ENCODE measurements at regions not wholly inside any gene's neighbourhood (a gene's known extent, or its start where the extent isn't known, plus 50 kb on each side); places are given as distances from the start of the nearest gene placed in this dataset.

DNA sequence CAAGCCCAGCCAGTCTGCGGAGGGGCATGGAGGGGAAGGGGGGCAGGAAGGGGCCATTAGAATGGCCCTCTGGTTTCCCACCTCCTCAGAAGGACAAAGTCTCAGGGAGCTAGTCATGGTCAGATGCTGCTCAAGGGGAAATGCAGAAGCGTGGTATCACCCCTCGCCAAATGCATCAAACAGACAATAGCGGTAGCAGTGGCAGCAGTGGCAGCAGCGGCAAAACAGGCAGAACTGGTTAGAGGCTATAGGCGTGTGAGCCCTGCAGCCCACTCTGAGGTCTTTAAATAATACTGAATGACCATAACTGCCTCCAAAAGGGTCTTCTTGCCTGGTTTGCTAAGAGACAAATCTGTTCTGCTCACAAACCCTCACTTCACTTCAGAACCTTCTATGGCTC lies 186.7 kb downstream of the TFAP2C start:
- in situ Hi-C loops (cut with HindIII; ENCODE audit: low pct_ligation_motif_present, low pct_unique_long_range_greater_than_20kb, low sequenced_read_pairs) = no loop called here
- no peak for DNase-seq

DNA sequence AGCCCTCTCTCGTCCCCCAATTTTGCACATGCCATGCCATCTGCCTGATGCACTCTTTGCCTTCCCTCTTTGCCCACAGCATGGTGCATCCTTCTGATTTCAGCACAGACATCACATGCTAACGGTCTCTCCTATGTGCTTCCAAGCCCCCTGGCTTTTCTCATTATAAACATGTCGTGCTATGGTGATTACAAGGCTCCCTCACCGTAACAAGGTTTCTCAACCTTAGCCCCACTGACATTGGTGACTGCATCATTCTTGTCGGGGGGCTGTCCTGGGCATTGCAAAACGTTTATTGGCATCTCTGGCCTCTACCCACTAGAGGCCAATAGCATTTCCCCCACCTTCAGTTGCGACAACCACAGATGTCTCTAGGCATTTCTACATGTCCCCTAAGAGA lies 187.2 kb downstream of the TFAP2C start:
- DNase-seq = no peak
- in situ Hi-C loops (cut with HindIII; ENCODE audit: low pct_ligation_motif_present, low pct_unique_long_range_greater_than_20kb, low sequenced_read_pairs) = no loop called here

DNA sequence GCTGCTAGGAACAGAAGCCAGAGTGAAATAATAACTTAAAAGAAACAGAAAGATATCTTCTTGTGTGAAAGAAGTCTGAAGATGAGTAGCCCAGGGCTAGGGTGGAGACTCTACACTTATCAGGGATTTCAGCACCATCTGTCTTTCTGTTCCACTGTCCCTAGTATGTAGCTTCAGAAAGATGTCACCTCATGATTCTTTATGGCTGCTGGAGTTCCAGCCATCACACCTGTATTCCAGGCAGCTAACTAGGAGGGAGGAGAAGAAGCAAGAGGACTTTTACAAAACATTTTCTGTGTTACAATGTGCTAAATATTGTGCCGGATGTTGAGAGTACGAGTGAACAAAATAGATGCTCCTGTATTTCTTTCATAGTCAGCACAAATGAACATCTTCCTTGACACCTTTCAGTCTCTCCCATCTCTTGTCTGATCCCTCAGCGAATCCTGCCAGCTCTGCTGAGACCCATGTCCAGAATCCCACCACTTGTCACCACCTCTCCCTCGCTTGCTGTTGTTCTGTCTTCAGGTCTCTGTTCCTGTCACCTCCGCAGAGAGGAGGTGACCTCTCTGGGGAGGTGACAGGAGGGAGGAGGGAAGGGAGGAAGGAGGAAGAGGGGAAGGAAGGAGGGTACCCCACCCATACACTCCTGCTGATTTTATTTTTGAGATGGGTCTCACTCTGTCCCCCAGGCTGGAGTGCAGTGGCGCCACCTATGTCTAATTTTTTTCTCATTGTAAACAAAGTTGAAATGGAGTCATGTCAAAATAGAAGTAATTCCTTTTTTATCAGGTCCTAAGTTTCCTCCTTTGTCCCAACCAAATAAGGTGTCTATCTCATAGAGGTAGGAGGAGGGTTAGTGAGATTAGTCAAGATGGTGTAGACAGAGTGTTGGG lies 188.9 kb downstream of the TFAP2C start:
- in situ Hi-C loops (cut with HindIII; ENCODE audit: low pct_ligation_motif_present, low pct_unique_long_range_greater_than_20kb, low sequenced_read_pairs) = no loop called here
- no peak for DNase-seq

DNA sequence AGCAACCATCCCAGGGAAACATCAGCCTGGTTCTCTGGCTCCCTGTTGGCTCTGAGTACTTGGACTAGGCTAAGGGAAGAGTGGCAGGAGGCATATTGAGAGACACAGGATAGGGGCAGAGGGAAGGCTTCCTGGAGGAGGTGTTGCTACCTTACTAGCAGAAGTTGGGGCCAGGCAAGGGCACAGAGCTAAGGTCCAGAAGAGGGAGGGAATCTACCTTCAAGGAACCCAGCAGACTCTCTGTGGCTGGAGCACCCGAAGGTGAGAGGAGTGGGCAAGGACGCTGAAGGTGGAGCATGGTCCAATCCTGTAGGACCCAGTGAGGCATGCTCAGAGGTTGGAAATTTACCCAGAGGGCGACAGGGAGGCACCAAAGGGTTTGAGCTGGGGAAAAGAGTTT lies 191.9 kb downstream of the TFAP2C start:
- DNase-seq = no peak
- in situ Hi-C loops (cut with HindIII; ENCODE audit: low pct_ligation_motif_present, low pct_unique_long_range_greater_than_20kb, low sequenced_read_pairs) = no loop called here

GRCh38 chr20:56826306-56826704 lies 197.2 kb downstream of the TFAP2C start:
- no peak for DNase-seq
- in situ Hi-C loops (cut with HindIII; ENCODE audit: low pct_ligation_motif_present, low pct_unique_long_range_greater_than_20kb, low sequenced_read_pairs) = no loop called here

DNA sequence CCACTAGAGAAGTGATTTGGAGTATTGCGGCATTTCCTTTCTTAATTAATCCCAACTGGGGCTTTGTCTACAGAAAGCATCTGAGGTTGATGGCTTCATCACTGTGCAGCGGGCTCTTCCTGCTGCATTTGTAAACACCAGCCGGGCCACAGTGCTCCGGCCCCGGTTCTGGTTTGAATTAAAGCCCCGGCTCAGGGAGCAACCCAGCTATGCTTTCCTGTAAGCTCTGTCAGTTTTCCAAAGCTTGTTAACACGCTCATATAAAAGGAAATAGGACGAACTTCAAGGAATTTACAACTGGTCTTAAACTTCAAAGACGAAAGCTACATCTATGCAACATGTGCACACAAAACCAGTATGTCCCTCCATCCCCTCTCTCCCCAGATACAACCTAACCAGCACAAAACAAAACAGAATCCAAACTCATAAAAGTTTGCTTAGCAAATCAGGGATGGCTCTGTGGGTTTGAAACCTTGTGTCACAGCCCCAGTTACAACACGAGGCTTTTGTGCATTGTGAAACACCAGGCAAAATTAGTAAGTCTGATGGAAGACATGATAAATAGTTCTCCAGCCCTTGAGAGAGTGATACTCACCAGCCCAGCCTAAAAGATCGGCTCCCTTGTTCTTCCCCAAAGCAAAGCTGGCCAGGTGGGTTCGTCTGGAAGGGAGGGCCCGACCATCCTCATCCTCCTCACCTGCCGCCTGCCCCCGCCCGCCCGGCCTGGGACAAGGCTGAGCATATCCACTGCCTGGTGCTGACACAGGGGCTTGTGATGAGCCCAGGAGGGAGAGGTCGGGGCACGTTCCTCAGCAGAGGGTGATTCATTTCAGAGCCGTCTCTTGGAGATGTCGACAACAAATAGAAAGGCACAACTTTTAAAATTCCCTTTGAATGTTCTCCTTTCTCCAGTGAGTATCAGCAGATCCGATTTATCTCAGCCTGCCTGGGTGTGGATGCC lies 197.9 kb downstream of the TFAP2C start:
- DNase-seq = no peak

DNA sequence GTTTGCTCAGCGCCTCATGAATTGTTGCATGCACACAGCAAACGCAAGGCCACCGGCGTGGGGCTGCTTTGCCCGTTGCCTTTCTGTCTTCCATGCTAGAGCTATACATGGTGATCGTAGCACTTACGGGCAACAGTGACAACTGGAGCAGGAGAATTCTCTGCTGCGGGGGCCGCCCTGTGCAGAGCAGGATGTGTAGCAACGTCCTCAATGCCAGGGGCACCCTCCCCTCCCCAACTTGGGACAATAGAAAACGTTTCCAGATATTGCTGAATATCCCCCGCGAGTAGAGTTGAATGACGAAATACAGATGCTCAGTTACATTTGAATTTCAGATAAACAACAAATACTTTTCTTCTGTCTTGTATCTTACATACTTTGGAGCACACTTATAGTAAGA lies 198.7 kb downstream of the TFAP2C start:
- no peak for DNase-seq

More for the DNA sequence above, 197.9 kb downstream of the TFAP2C start:
- in situ Hi-C loops (cut with HindIII; ENCODE audit: low pct_ligation_motif_present, low pct_unique_long_range_greater_than_20kb, low sequenced_read_pairs) = no loop called here

DNA sequence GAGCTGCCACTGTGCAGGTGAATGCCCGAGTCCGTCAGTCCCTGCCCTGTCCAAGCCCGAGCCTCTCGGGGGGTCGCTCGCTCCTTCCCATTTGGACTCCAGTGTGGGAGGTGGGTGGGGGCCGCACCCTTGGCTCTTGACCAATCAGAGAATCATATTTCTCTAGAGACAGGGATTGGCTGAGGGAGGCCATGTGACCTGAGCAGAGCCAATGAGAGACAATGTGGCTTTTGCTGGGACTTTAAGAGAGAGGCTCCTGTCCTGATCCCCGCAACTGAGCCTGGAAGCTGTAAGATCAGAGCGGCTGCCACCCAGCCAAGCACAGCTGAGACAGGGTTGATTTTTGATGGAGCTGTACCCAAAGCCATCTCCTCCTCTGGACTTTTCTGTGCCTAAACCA lies 199.3 kb downstream of the TFAP2C start:
- in situ Hi-C loops (cut with HindIII; ENCODE audit: low pct_ligation_motif_present, low pct_unique_long_range_greater_than_20kb, low sequenced_read_pairs) = no loop called here
- no peak for DNase-seq

More for the DNA sequence above, 198.7 kb downstream of the TFAP2C start:
- in situ Hi-C loops (cut with HindIII; ENCODE audit: low pct_ligation_motif_present, low pct_unique_long_range_greater_than_20kb, low sequenced_read_pairs) = no loop called here

DNA sequence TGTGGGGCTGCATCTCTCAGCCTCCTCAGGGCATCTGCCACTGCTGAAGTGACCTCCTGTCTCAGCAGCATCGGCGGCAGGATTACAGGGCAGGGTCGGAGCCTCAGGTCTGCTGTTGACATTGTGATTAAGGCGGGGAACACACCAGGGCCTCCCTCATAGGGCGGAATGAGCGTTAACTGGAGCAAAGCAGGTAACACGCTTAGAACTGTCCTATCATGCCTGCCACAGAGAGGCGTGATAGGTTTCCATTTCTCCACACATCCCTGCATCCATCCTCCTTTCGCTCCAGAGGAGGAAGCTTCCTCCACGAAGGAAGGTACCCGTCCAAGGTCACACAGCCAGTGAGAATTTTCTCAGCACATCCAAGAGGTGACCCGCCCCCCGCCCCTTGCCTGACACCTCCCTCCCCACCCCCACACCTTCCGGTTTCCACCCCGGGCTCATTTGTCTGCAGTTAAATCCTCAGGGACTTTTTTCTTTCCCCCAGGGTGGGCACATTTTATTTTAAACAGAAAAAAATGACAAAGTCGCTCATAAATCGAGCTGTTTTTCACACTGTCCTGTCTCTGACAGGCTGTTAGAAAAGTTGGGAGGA lies 200.8 kb downstream of the TFAP2C start:
- in situ Hi-C loops (cut with HindIII; ENCODE audit: low pct_ligation_motif_present, low pct_unique_long_range_greater_than_20kb, low sequenced_read_pairs) = no loop called here
- DNase-seq = no peak

DNA sequence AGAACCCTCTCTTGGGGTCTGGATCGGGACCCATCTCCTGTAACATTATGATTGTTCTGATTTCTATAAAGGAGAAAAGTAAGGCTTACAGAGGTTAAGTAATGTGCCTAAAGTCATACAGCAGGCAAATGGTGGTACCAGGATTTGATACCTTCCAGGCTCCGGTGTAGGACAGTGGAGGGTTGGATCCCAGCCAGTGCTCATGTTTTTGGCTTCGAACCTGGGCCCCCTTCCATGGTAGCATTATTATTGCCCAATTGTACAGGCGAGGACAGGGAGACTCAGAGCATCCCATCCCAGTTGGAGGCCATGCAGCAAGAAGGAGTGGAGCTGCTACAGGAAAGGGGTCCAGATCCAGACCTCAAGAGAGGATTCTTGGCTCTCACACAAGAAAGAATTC lies 202.7 kb downstream of the TFAP2C start:
- no peak for DNase-seq

DNA sequence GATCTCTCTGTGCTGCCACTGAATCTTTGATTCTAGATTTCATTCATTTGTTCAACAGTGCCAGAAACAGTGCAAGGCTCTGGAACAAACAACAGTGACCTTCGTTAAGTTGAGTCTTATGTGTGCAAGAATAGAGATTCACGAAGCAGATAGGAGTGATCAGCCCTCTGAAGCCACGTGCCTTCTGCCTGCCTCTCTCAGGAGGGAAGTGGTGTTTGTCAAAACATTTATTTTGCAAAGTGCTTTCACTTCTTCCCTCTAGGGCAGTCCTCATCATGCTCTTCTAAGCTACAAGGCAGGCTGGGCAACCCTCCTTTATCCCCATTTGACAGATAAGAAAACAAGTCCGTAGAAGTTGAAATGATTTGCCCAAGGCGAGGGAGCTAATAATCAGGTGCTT lies 204.3 kb downstream of the TFAP2C start:
- no peak for DNase-seq
- in situ Hi-C loops (cut with HindIII; ENCODE audit: low pct_ligation_motif_present, low pct_unique_long_range_greater_than_20kb, low sequenced_read_pairs) = no loop called here

More for the DNA sequence above, 202.7 kb downstream of the TFAP2C start:
- in situ Hi-C loops (cut with HindIII; ENCODE audit: low pct_ligation_motif_present, low pct_unique_long_range_greater_than_20kb, low sequenced_read_pairs) = no loop called here

- no peak for DNase-seq
- in situ Hi-C loops (cut with HindIII; ENCODE audit: low pct_ligation_motif_present, low pct_unique_long_range_greater_than_20kb, low sequenced_read_pairs) = no loop called here
Observed at GRCh38 chr20:56835829-56836550, 206.9 kb downstream of the TFAP2C start.

- in situ Hi-C loops (cut with HindIII; ENCODE audit: low pct_ligation_motif_present, low pct_unique_long_range_greater_than_20kb, low sequenced_read_pairs) = no loop called here
Observed at GRCh38 chr20:56839222-56839621, 210.1 kb downstream of the TFAP2C start.

GRCh38 chr20:56839786-56840185 lies 210.7 kb downstream of the TFAP2C start:
- DNase-seq = no peak
- in situ Hi-C loops (cut with HindIII; ENCODE audit: low pct_ligation_motif_present, low pct_unique_long_range_greater_than_20kb, low sequenced_read_pairs) = no loop called here

More at GRCh38 chr20:56839222-56839621, 210.1 kb downstream of the TFAP2C start:
- no peak for DNase-seq

GRCh38 chr20:56840716-56841261 lies 211.7 kb downstream of the TFAP2C start:
- in situ Hi-C loops (cut with HindIII; ENCODE audit: low pct_ligation_motif_present, low pct_unique_long_range_greater_than_20kb, low sequenced_read_pairs) = no loop called here

DNA sequence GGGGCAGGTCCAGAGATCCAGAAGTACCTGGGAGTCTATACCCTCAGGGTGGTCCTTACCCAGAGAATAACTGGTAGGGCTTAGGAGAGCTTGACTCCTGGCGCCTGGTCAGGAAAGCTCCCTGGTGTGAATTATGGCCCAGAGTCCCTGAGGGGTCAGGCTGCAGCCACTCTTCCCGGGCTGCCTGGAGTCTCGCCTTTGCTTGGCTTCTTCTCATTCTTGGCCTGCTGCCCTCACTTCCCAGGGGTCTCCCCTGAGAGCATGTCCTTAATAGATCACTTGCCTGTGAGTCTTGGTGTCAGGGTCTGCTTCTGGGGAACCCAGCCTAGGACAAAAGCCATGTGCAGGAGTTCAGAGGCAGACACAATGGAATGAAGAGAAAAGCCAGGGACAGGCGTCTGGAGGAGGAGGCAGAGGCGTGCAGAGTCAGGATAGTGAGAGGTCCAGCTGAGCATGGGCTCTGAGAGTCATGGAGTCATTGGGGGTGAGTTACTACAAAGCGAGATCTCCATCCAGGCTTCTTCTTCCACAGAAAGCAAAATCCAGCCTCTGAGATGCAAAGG lies 212.3 kb downstream of the TFAP2C start:
- in situ Hi-C loops (cut with HindIII; ENCODE audit: low pct_ligation_motif_present, low pct_unique_long_range_greater_than_20kb, low sequenced_read_pairs) = no loop called here
- DNase-seq = no peak

More at GRCh38 chr20:56840716-56841261, 211.7 kb downstream of the TFAP2C start:
- DNase-seq = no peak

DNA sequence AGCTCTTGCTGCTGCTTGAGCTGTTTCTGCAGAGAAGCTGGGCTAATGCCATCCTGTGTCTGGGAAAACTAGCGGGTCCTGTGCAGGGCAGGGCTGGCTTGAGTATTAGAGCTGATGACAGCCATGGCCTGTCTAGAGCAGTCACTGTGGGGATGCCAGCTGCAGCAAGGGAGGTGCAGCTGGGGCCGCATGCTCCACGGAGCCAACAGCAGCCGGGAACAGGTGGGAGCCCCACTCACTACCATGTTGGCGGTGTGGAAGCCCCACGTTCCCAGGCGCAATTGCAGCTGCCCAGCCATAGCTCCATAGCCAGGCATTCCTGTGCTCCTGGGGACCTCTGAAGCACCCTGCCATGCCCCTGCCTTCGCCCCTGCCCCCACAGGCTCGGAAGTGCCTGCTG lies 212.9 kb downstream of the TFAP2C start:
- in situ Hi-C loops (cut with HindIII; ENCODE audit: low pct_ligation_motif_present, low pct_unique_long_range_greater_than_20kb, low sequenced_read_pairs) = no loop called here
- DNase-seq = no peak

- in situ Hi-C loops (cut with HindIII; ENCODE audit: low pct_ligation_motif_present, low pct_unique_long_range_greater_than_20kb, low sequenced_read_pairs) = no loop called here
Observed at GRCh38 chr20:56843386-56843785, 214.3 kb downstream of the TFAP2C start.

More at GRCh38 chr20:56843386-56843785, 214.3 kb downstream of the TFAP2C start:
- no peak for DNase-seq
